DOHH2 (cell line): ENCODE measurements at regions not wholly inside any gene's neighbourhood (a gene's known extent, or its start where the extent isn't known, plus 50 kb on each side); places are given as distances from the start of the nearest gene placed in this dataset.

ENCODE experiments used
- H3F3A ChIP-seq: fragments of 200-600 bp; sonication (generic), shearing (Covaris generic); 2 replicates; pipeline ENCODE4 v1.6.0; 2016; ENCODE audit warnings: antibody characterized with exemption, mild to moderate bottlenecking; ENCODE audit not compliant: control insufficient read depth, insufficient read depth
- H3K27ac ChIP-seq: fragments of 200-600 bp; sonication (generic); 2 replicates; pipeline ENCODE4 v1.5.1; 2014; ENCODE audit warnings: low read depth, mild to moderate bottlenecking, low read length, moderate library complexity
- H3K27me3 ChIP-seq: fragments of 200-600 bp; sonication (generic); 2 replicates; pipeline ENCODE4 v1.6.1; 2014; ENCODE audit warnings: mild to moderate bottlenecking, low read length, mixed read lengths; ENCODE audit not compliant: control insufficient read depth
- H3K36me3 ChIP-seq: fragments of 200-600 bp; sonication (generic); 2 replicates; pipeline ENCODE4 v1.6.1; 2014; ENCODE audit warnings: mild to moderate bottlenecking, low read length, moderate library complexity, mixed read lengths; ENCODE audit not compliant: control insufficient read depth
- H3K4me1 ChIP-seq: fragments of 200-600 bp; sonication (generic); 2 replicates; pipeline ENCODE4 v1.6.1; 2014; ENCODE audit warnings: mild to moderate bottlenecking, low read length, mixed read lengths; ENCODE audit not compliant: control insufficient read depth
- H3K4me2 ChIP-seq: fragments of 200-600 bp; sonication (generic); 2 replicates; pipeline ENCODE4 v1.6.0; 2014; ENCODE audit warnings: mild to moderate bottlenecking, low read length, moderate library complexity
- H3K4me3 ChIP-seq: fragments of 200-600 bp; sonication (generic); 2 replicates; pipeline ENCODE4 v1.5.1; 2014; ENCODE audit warnings: mild to moderate bottlenecking, low read length, mixed read lengths
- H3K79me2 ChIP-seq: fragments of 200-600 bp; sonication (generic); 2 replicates; pipeline ENCODE4 v1.6.1; 2014; ENCODE audit warnings: mild to moderate bottlenecking, low read length, mixed read lengths; ENCODE audit not compliant: control insufficient read depth
- H3K9me2 ChIP-seq: fragments of 200-600 bp; sonication (generic); replicated peaks from 2 replicates; pipeline ENCODE4 v1.6.1; 2014; ENCODE audit warnings: mild to moderate bottlenecking, low read length, mixed read lengths; ENCODE audit not compliant: control insufficient read depth
- H3K9me3 ChIP-seq: fragments of 200-600 bp; sonication (generic); 2 replicates; pipeline ENCODE4 v1.6.1; 2014; ENCODE audit warnings: antibody characterized with exemption, low read length, mixed read lengths; ENCODE audit not compliant: control insufficient read depth, insufficient read depth
- H4K20me1 ChIP-seq: fragments of 200-600 bp; sonication (generic); 2 replicates; pipeline ENCODE4 v1.6.0; 2014; ENCODE audit warnings: low read depth, mild to moderate bottlenecking, antibody characterized with exemption, low read length, moderate library complexity; ENCODE audit not compliant: control insufficient read depth, insufficient read depth
- CTCF ChIP-seq: fragments of 200-600 bp; sonication (generic); IDR thresholded peaks from one replicate; pipeline ENCODE4 v1.5.1; 2014; ENCODE audit warnings: antibody characterized with exemption, mild to moderate bottlenecking, low read depth, low read length; ENCODE audit not compliant: poor library complexity, severe bottlenecking
- EZH2phosphoT487 ChIP-seq: fragments of 200-600 bp; sonication (generic); IDR thresholded peaks from 2 replicates; pipeline ENCODE4 v1.6.1; 2017; ENCODE audit warnings: borderline replicate concordance, mild to moderate bottlenecking, antibody characterized with exemption, low read length, moderate library complexity, mixed read lengths

DNA sequence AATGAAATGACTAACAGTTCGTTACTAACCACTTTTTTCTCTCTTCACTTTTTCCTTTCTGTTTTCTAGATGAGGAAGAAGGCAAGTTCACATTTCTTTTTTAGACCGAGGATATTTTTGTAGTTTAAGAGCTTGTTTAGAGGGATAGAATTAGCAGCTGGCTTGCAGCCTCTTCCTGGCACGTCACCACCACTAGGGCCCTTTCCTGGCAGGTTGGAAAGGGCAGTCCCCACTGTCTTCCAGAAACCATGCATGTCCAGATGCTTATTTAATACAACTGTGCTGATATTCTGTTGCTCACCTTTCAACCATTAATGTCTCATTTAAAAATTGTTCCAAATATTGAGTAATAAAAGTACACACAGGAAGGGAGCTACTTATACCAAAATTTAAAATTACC, 209.5 kb upstream of the PACRGL start:
- Histone ChIP-seq H3K27ac (no peak overlapping the region), H3K79me2 (no peaks in the 10 kb centered on the region), H4K20me1 (no peaks in the 10 kb centered on the region), H3K9me3 (no peaks in the 10 kb centered on the region), H3K36me3 (no peaks in the 10 kb centered on the region), H3K4me2 (no peak overlapping the region), H3K27me3 (no peaks in the 10 kb centered on the region), H3K9me2 (no peaks in the 10 kb centered on the region), H3K4me3 (no peak overlapping the region), H3K4me1 (no peaks in the 10 kb centered on the region), H3F3A (no peaks in the 10 kb centered on the region)
- TF ChIP-seq EZH2phosphoT487 (no peak), CTCF (no peak)

GRCh38 chr4:20493761-20494353, 206.4 kb upstream of the PACRGL start:
- no peaks in the 10 kb centered on the region for H4K20me1 ChIP-seq
- H3F3A ChIP-seq: no peaks in the 10 kb centered on the region
- H3K4me2 ChIP-seq: no peak overlapping the region
- no peak overlapping the region for H3K4me3 ChIP-seq
- no peaks in the 10 kb centered on the region for H3K9me3 ChIP-seq
- no peaks in the 10 kb centered on the region for H3K36me3 ChIP-seq
- H3K79me2 ChIP-seq: no peaks in the 10 kb centered on the region
- no peaks in the 10 kb centered on the region for H3K9me2 ChIP-seq
- no peak overlapping the region for H3K27ac ChIP-seq
- no peaks in the 10 kb centered on the region for H3K27me3 ChIP-seq
- H3K4me1 ChIP-seq: no peaks in the 10 kb centered on the region
- TF ChIP-seq EZH2phosphoT487: no peak
- TF ChIP-seq CTCF: no peak

DNA sequence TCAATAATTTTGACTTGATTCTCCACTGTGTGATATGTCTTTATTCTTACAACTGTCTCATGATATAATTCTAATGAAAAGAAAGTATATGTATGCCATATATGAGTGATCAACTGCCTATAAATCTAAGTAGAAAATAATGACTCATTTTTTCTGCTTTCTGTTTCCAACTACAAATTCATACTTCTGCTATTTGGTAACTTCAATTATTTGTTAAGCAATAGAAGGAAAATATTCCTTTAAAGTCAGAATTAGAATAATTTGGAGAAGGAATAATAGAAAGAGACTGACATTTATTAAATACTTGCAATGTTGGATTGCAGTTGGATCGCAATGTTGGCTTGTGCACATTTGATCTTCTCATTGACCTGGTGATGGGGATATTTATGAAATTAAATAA, 204.2 kb upstream of the PACRGL start:
- Histone ChIP-seq H3K9me2 (no peaks in the 10 kb centered on the region), H3K36me3 (no peaks in the 10 kb centered on the region), H3K27ac (no peak overlapping the region), H3K79me2 (no peaks in the 10 kb centered on the region), H3K4me3 (no peak overlapping the region), H4K20me1 (no peaks in the 10 kb centered on the region), H3F3A (no peaks in the 10 kb centered on the region), H3K4me1 (no peaks in the 10 kb centered on the region), H3K4me2 (no peak overlapping the region), H3K27me3 (no peaks in the 10 kb centered on the region), H3K9me3 (no peaks in the 10 kb centered on the region)
- TF ChIP-seq CTCF: no peak
- TF ChIP-seq EZH2phosphoT487: no peak
